GM23338 (cell line): ENCODE measurements at regions not wholly inside any gene's neighbourhood (a gene's known extent, or its start where the extent isn't known, plus 50 kb on each side); places are given as distances from the start of the nearest gene placed in this dataset.

ENCODE experiments used
- EZH2 ChIP-seq: fragments of 200-600 bp; sonication (generic); IDR thresholded peaks from one replicate; pipeline ENCODE4 v1.8.0; 2017; ENCODE audit warnings: antibody characterized with exemption, mild to moderate bottlenecking, low read depth; ENCODE audit not compliant: unreplicated experiment
- TF ChIP-seq, protein P1 (sequence below), 2 experiments: fragments of 200-600 bp in 1 of 2; sonication (generic) in 1 of 2; conservative IDR thresholded peaks; 2 replicates each; pipeline versions ENCODE4 v1.5.1 to v1.6.1; 2016 to 2017; ENCODE audit warnings: antibody characterized with exemption in 2 of 2, low read depth in 2 of 2, mild to moderate bottlenecking in 2 of 2, moderate library complexity in 1 of 2

DNA sequence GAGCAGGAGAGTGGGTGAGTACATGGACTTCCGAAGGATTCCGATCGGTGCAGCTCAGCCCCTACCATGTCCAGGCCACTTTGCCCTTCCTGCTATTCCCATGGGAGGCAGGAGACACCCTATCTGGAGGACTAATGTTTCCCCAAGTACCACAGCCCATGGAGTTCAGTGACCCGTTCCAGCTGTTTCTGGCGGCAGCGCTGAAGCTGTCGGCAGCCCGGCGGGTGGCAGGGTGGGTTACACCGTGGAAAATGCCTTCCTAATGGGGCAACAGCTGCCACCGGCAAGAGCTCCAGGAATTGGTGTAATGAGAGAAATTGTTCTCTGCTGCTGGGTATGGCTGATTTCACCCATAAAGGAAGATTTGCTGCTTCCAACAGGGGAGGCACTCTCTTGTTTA, 98.3 kb downstream of the MYCN start:
- TF ChIP-seq, protein P1, sequence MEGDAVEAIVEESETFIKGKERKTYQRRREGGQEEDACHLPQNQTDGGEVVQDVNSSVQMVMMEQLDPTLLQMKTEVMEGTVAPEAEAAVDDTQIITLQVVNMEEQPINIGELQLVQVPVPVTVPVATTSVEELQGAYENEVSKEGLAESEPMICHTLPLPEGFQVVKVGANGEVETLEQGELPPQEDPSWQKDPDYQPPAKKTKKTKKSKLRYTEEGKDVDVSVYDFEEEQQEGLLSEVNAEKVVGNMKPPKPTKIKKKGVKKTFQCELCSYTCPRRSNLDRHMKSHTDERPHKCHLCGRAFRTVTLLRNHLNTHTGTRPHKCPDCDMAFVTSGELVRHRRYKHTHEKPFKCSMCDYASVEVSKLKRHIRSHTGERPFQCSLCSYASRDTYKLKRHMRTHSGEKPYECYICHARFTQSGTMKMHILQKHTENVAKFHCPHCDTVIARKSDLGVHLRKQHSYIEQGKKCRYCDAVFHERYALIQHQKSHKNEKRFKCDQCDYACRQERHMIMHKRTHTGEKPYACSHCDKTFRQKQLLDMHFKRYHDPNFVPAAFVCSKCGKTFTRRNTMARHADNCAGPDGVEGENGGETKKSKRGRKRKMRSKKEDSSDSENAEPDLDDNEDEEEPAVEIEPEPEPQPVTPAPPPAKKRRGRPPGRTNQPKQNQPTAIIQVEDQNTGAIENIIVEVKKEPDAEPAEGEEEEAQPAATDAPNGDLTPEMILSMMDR (conservative IDR thresholded peaks at IDR 0.05; ENCODE audit: low read depth in 2 of 2) = no peak
- no peak for TF ChIP-seq EZH2
